ENCODE measurements at regions not wholly inside any gene's neighbourhood (a gene's known extent, or its start where the extent isn't known, plus 50 kb on each side); places are given as distances from the start of the nearest gene placed in this dataset.

DNA sequence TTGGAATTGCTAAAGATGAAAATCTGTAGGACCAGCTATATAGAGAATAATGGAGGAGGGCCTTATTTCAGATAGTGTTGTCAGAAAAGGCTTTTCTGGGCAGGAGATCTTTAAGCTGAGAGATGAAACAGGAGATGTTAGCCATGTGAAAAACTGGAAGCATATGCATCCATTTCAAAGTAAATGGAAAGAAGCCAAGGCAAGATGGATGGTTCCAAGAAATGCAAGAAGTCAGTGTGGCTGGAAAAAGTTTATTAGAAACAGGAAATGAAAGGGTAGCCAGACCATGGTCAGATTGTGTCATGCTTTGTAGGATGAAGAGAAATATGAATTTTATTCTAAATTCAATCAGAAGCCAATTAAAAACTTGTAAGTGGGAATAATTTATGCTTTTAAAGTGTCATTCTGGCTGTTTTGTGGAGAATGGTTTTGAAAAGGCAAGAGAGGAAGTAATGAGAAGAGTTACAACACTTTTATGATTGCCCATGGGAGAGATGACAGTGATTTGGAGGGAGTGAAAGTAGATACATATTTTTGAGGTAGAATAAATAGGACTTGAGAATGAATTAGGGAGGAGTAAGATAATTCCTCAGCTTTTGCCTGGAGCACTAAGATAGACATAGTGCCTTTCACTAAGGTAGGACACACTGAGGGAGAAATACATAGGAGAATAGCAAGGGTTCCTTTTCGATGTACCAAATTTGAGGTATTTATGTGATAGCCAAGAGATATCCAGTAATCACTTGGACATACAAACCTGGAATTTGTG lies 620.1 kb downstream of the HTR1B start:
- no peak overlapping the region for H3K4me2 ChIP-seq (ENCODE audit: insufficient read depth, low read length)
- no peak for TF ChIP-seq EZH2 (IDR thresholded peaks at IDR 0.05; ENCODE audit: borderline replicate concordance, low read depth, low read length, severe bottlenecking)
- TF ChIP-seq, protein P1, sequence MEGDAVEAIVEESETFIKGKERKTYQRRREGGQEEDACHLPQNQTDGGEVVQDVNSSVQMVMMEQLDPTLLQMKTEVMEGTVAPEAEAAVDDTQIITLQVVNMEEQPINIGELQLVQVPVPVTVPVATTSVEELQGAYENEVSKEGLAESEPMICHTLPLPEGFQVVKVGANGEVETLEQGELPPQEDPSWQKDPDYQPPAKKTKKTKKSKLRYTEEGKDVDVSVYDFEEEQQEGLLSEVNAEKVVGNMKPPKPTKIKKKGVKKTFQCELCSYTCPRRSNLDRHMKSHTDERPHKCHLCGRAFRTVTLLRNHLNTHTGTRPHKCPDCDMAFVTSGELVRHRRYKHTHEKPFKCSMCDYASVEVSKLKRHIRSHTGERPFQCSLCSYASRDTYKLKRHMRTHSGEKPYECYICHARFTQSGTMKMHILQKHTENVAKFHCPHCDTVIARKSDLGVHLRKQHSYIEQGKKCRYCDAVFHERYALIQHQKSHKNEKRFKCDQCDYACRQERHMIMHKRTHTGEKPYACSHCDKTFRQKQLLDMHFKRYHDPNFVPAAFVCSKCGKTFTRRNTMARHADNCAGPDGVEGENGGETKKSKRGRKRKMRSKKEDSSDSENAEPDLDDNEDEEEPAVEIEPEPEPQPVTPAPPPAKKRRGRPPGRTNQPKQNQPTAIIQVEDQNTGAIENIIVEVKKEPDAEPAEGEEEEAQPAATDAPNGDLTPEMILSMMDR (IDR thresholded peaks at IDR 0.05; ENCODE audit: borderline replicate concordance, extremely low read depth, low read length, poor library complexity, severe bottlenecking): no peak

DNA sequence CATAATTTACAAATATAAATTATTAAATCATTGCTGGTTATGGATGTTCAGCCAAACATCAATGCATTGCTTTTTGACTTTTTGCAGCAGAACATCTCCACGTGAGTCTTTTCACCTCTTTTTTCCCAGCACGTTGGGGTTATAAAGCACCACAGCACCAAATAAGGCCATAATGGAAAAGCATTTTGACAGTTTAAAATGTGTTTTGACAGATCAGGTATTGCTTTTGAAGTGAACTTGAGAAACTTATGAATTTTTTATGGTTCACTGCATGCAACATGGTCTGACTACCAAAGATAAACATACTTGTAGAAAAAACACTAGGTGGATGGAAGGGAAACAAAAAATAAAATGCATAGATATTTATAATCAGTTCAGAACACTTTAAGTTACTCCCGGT lies 622.4 kb downstream of the HTR1B start:
- no peaks in the 10 kb centered on the region for H3K36me3 ChIP-seq (ENCODE audit: insufficient read depth, low read length)
- no peak for ATAC-seq (ENCODE audit: insufficient read depth, low read depth)
- DNase-seq: no peak
- no peak overlapping the region for H3K27ac ChIP-seq (ENCODE audit: low read length)
- H3K4me3 ChIP-seq (ENCODE audit: low read depth in 1 of 2, low read length in 2 of 2): no peak overlapping the region
- H3K27me3 ChIP-seq (ENCODE audit: insufficient read depth, low read length, poor library complexity): no peaks in the 10 kb centered on the region
- TF ChIP-seq EZH2 (IDR thresholded peaks at IDR 0.05; ENCODE audit: borderline replicate concordance, low read depth, low read length, severe bottlenecking): no peak
- TF ChIP-seq, protein P1 (IDR thresholded peaks at IDR 0.05; ENCODE audit: borderline replicate concordance, extremely low read depth, low read length, poor library complexity, severe bottlenecking): no peak
- no peaks in the 10 kb centered on the region for H3K9me3 ChIP-seq (ENCODE audit: insufficient read depth, low read length, severe bottlenecking)
- H3K4me2 ChIP-seq (ENCODE audit: insufficient read depth, low read length): no peak overlapping the region
- no peaks in the 10 kb centered on the region for H3K4me1 ChIP-seq (ENCODE audit: insufficient read depth, low read length)
- no peak overlapping the region for H2AFZ ChIP-seq (ENCODE audit: low read depth, low read length)
- H3K79me2 ChIP-seq (ENCODE audit: insufficient read depth, low read length): no peaks in the 10 kb centered on the region
- no peaks in the 10 kb centered on the region for H4K20me1 ChIP-seq (ENCODE audit: insufficient read depth, low read length)
- H3K9ac ChIP-seq (ENCODE audit: low read depth, low read length): no peak overlapping the region

More for the DNA sequence above, 620.1 kb downstream of the HTR1B start:
- H2AFZ ChIP-seq (ENCODE audit: low read depth, low read length): no peak overlapping the region
- no peak overlapping the region for H3K27ac ChIP-seq (ENCODE audit: low read length)
- no peaks in the 10 kb centered on the region for H3K9me3 ChIP-seq (ENCODE audit: insufficient read depth, low read length, severe bottlenecking)
- no peaks in the 10 kb centered on the region for H3K27me3 ChIP-seq (ENCODE audit: insufficient read depth, low read length, poor library complexity)
- no peak overlapping the region for H3K9ac ChIP-seq (ENCODE audit: low read depth, low read length)
- H3K79me2 ChIP-seq (ENCODE audit: insufficient read depth, low read length): no peaks in the 10 kb centered on the region
- no peak overlapping the region for H3K4me3 ChIP-seq (ENCODE audit: low read depth in 1 of 2, low read length in 2 of 2)
- ATAC-seq (ENCODE audit: insufficient read depth, low read depth): no peak
- DNase-seq: no peak
- no peaks in the 10 kb centered on the region for H4K20me1 ChIP-seq (ENCODE audit: insufficient read depth, low read length)
- no peaks in the 10 kb centered on the region for H3K36me3 ChIP-seq (ENCODE audit: insufficient read depth, low read length)
- H3K4me1 ChIP-seq (ENCODE audit: insufficient read depth, low read length): no peaks in the 10 kb centered on the region

DNA sequence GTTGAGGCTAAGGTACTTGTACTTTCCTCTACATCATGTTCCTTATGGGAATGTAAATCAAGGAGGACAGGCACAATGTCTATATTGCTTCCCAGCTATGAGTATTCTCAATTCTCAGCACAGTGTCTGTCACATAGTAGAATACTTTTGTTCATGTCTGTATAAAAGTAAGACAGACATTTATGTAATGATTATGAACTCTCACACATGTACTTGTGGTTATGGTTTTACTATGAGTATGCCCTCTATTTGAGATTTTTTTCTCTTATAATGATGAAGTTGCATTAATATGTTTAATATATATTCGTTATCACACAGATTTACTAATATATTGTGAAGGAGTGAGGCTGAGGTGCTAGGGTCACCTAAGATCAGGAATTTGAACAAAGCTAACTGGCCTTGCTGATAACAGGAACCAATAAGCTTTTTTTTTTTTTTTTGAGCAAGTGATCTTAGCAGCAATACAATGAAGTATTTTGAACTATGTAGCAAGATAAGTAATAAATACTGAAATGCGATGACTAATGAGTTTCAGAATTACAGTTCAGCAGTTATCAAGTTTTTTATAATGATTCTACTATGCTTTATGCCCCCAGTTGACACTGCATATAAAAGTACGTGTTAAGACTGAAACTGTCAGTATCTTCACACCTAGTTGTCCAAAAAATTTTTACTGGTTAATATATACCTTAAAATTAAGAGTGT lies 623.1 kb downstream of the HTR1B start:
- no peaks in the 10 kb centered on the region for H3K36me3 ChIP-seq (ENCODE audit: insufficient read depth, low read length)
- H4K20me1 ChIP-seq (ENCODE audit: insufficient read depth, low read length): no peaks in the 10 kb centered on the region
- no peaks in the 10 kb centered on the region for H3K79me2 ChIP-seq (ENCODE audit: insufficient read depth, low read length)
- H3K27me3 ChIP-seq (ENCODE audit: insufficient read depth, low read length, poor library complexity): no peaks in the 10 kb centered on the region
- H3K27ac ChIP-seq (ENCODE audit: low read length): no peak overlapping the region
- no peak for ATAC-seq (ENCODE audit: insufficient read depth, low read depth)
- no peak overlapping the region for H3K9ac ChIP-seq (ENCODE audit: low read depth, low read length)
- no peak overlapping the region for H3K4me2 ChIP-seq (ENCODE audit: insufficient read depth, low read length)
- no peak overlapping the region for H3K4me3 ChIP-seq (ENCODE audit: low read depth in 1 of 2, low read length in 2 of 2)
- no peaks in the 10 kb centered on the region for H3K9me3 ChIP-seq (ENCODE audit: insufficient read depth, low read length, severe bottlenecking)
- TF ChIP-seq, protein P1 (IDR thresholded peaks at IDR 0.05; ENCODE audit: borderline replicate concordance, extremely low read depth, low read length, poor library complexity, severe bottlenecking): no peak
- TF ChIP-seq EZH2 (IDR thresholded peaks at IDR 0.05; ENCODE audit: borderline replicate concordance, low read depth, low read length, severe bottlenecking): no peak
- no peak overlapping the region for H2AFZ ChIP-seq (ENCODE audit: low read depth, low read length)
- DNase-seq: no peak
- no peaks in the 10 kb centered on the region for H3K4me1 ChIP-seq (ENCODE audit: insufficient read depth, low read length)

All from DND-41 (cell line).